NCI-H1105 treated with DMSO at 0.1 percent for 48 hours (cell line): ENCODE measurements at regions not wholly inside any gene's neighbourhood (a gene's known extent, or its start where the extent isn't known, plus 50 kb on each side); places are given as distances from the start of the nearest gene placed in this dataset.
"Not testable (repeated sequence)": the region's sequence is repeated elsewhere in the genome, so short reads cannot be mapped to it uniquely, and the experiment has no call there.

Experiments
- DNase-seq: peaks from one replicate; lab custom pipeline; 2025; lab: John Stamatoyannopoulos, UW

GRCh38 chr13:104614361-104615145 is 1548.3 kb upstream of the SLC10A2 start:
- DNase-seq: no peak

GRCh38 chr13:104608331-104608730 is 1542.1 kb upstream of the SLC10A2 start:
- DNase-seq: no peak

- DNase-seq: not testable (repeated sequence)
These were observed 1539.2 kb upstream of the SLC10A2 start for GRCh38 chr13:104605435-104605834.

- DNase-seq: no peak
These were observed 1531.4 kb upstream of the SLC10A2 start for GRCh38 chr13:104597546-104598180.

- no peak for DNase-seq
These were observed 1529.3 kb upstream of the SLC10A2 start for GRCh38 chr13:104595511-104595910.

- DNase-seq: no peak
These were observed 1528.6 kb upstream of the SLC10A2 start for GRCh38 chr13:104594806-104595205.

- no peak for DNase-seq
These were observed 1527.5 kb upstream of the SLC10A2 start for GRCh38 chr13:104593693-104594092.

- DNase-seq: no peak
These were observed 1527.0 kb upstream of the SLC10A2 start for GRCh38 chr13:104593251-104593576.

- no peak for DNase-seq
These were observed 1526.5 kb upstream of the SLC10A2 start for GRCh38 chr13:104592545-104593250.

GRCh38 chr13:104592127-104592526 is 1525.9 kb upstream of the SLC10A2 start:
- DNase-seq: no peak

- DNase-seq: peak; percentile 29
These were observed 1520.0 kb upstream of the SLC10A2 start for GRCh38 chr13:104586051-104586746.

- DNase-seq: no peak
These were observed 1518.3 kb upstream of the SLC10A2 start for GRCh38 chr13:104584481-104584880.

- no peak for DNase-seq
These were observed 1514.7 kb upstream of the SLC10A2 start for GRCh38 chr13:104580931-104581330.

GRCh38 chr13:104577071-104577815 is 1511.0 kb upstream of the SLC10A2 start:
- DNase-seq: no peak

- DNase-seq: no peak
These were observed 1505.6 kb upstream of the SLC10A2 start for GRCh38 chr13:104571893-104572229.

GRCh38 chr13:104571161-104571892 is 1505.1 kb upstream of the SLC10A2 start:
- peak; percentile 67 for DNase-seq

GRCh38 chr13:104567114-104567513 is 1500.9 kb upstream of the SLC10A2 start:
- DNase-seq: no peak

GRCh38 chr13:104565888-104566287 is 1499.7 kb upstream of the SLC10A2 start:
- no peak for DNase-seq

- DNase-seq: no peak
These were observed 1487.7 kb upstream of the SLC10A2 start for GRCh38 chr13:104553896-104554295.

- DNase-seq: no peak
These were observed 1487.0 kb upstream of the SLC10A2 start for GRCh38 chr13:104553186-104553585.

- DNase-seq: no peak
These were observed 1468.6 kb upstream of the SLC10A2 start for GRCh38 chr13:104534847-104535246.
